Activated B cell treated with CpG ODN at 0.5 μM for 24 hours (primary cell): ENCODE measurements at regions not wholly inside any gene's neighbourhood (a gene's known extent, or its start where the extent isn't known, plus 50 kb on each side); places are given as distances from the start of the nearest gene placed in this dataset.
"Not testable (repeated sequence)": the region's sequence is repeated elsewhere in the genome, so short reads cannot be mapped to it uniquely, and the experiment has no call there.

Experiments used
- ATAC-seq: fragments of 200-7000 bp; cut with Tn5 transposase; one replicate; pipeline ENCODE4 v1.10.0; 2021; ENCODE audit warnings: low read depth, mild to moderate bottlenecking, moderate library complexity
- CTCF ChIA-PET: fragments of 350-600 bp; sonication (Branson Sonifier 250); formaldehyde crosslinking; loops from one replicate; lab custom pipeline; 2021; ENCODE audit warnings: antibody characterized with exemption; lab: Charles Lee
- POLR2A ChIA-PET: fragments of 350-600 bp; sonication (Branson Sonifier 250); formaldehyde crosslinking; loops from one replicate; lab custom pipeline; 2021; ENCODE audit warnings: antibody characterized with exemption; lab: Charles Lee
- DNase-seq: peaks from one replicate; pipeline ENCODE4 v3.0.0; 2022
- H3K27ac Mint-ChIP-seq: one replicate; pipeline ENCODE4 v1.8.0; 2020; ENCODE audit warnings: mixed read lengths
- H3K27me3 Mint-ChIP-seq: one replicate; pipeline ENCODE4 v1.8.0; 2021; ENCODE audit warnings: mixed read lengths
- H3K36me3 Mint-ChIP-seq: one replicate; pipeline ENCODE4 v1.8.0; 2021; ENCODE audit warnings: low read depth, mixed read lengths
- H3K4me1 Mint-ChIP-seq: one replicate; pipeline ENCODE4 v1.8.0; 2021; ENCODE audit warnings: mixed read lengths
- H3K4me3 Mint-ChIP-seq: one replicate; pipeline ENCODE4 v1.8.0; 2020; ENCODE audit warnings: mild to moderate bottlenecking, mixed read lengths
- H3K9me3 Mint-ChIP-seq: one replicate; pipeline ENCODE4 v1.8.0; 2020; ENCODE audit warnings: mixed read lengths
- intact Hi-C: fragments of 100-400 bp; cut with micrococcal nuclease; formaldehyde crosslinking; loops from one replicate; pipeline ENCODE4 v1.15.1; 2024
- TF ChIP-seq, protein P1 (sequence below): fragments of 200-600 bp; IDR thresholded peaks from one replicate; pipeline ENCODE4 v1.8.0; 2022; ENCODE audit warnings: antibody characterized with exemption, mild to moderate bottlenecking

DNA sequence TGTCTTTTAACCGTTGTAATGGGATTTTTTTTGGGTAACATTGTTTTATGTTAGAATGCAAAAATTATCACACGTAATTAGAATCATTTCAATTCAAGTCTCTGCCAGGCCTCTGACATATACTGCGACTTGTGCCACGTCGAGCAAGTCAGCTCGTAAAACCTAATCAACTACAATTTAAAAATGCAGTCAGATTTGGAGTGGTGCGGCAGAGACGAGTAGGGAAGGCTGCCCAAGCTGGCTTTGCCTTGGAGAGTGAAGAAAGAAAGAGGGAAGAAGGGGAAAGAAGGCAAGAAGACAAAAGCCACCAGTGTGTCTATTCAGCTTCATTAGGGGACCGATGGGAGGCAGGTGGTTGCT is 110.7 kb downstream of the MIAT start:
- ChIA-PET CTCF (no interaction called here), POLR2A (no interaction called here)
- Mint-ChIP-seq H3K27me3 (no peaks in the 10 kb centered on the region), H3K36me3 (peaks cover 47% of the 10 kb centered on the region), H3K4me3 (no peak overlapping the region), H3K27ac (no peak overlapping the region), H3K9me3 (peaks cover 2% of the 10 kb centered on the region), H3K4me1 (no peaks in the 10 kb centered on the region)
- DNase-seq (no peak), ATAC-seq (no peak)
- intact Hi-C loops, result no loop called here
- TF ChIP-seq, protein P1, sequence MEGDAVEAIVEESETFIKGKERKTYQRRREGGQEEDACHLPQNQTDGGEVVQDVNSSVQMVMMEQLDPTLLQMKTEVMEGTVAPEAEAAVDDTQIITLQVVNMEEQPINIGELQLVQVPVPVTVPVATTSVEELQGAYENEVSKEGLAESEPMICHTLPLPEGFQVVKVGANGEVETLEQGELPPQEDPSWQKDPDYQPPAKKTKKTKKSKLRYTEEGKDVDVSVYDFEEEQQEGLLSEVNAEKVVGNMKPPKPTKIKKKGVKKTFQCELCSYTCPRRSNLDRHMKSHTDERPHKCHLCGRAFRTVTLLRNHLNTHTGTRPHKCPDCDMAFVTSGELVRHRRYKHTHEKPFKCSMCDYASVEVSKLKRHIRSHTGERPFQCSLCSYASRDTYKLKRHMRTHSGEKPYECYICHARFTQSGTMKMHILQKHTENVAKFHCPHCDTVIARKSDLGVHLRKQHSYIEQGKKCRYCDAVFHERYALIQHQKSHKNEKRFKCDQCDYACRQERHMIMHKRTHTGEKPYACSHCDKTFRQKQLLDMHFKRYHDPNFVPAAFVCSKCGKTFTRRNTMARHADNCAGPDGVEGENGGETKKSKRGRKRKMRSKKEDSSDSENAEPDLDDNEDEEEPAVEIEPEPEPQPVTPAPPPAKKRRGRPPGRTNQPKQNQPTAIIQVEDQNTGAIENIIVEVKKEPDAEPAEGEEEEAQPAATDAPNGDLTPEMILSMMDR, result no peak

DNA sequence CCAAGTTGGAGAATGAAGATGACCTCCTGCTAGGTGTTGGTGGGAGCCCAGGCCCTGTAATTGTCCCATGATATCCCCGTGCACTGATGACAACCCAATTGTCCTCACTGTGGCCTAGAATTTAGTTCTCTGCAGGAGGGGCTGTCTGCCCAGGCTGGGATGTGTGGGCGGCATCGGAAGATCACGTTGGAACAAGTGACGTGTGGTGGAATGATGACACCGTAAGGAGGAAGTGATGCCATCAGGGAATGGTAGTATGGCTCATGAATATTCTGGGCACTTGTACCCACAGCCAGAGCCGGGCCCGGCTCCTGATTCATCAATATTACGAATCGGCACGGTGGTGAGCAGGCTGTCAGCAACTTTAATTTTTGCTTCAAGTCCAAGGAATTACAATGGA is 111.6 kb downstream of the MIAT start:
- DNase-seq (no peak), ATAC-seq (no peak)
- peaks cover 42% of the 10 kb centered on the region for H3K36me3 Mint-ChIP-seq
- no peak overlapping the region for H3K4me3 Mint-ChIP-seq
- intact Hi-C loops, result no loop called here
- CTCF ChIA-PET, result no interaction called here
- H3K27ac Mint-ChIP-seq, result no peak overlapping the region
- POLR2A ChIA-PET, result no interaction called here
- H3K9me3 Mint-ChIP-seq, result peaks cover 2% of the 10 kb centered on the region
- TF ChIP-seq, protein P1, result no peak
- no peaks in the 10 kb centered on the region for H3K4me1 Mint-ChIP-seq
- no peaks in the 10 kb centered on the region for H3K27me3 Mint-ChIP-seq

DNA sequence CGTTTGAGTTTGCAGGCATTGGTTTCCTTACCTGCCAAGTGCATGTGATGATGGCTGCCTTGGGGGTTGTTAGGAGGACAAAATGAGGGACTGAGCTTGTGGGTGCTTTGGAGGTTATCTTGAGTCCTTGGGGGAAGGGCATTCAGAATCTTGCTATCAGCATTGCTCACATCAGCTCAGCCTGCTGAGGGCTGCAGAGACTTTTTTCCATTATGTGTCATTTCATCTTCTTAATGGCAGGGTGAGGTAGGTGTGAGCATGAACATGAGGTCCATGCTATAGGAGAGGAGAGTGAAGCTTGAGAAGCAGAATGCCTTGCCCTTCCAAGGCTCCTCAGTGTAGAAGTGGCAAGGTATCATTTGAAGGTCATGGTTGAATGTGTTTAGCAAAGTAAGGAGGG is 112.3 kb downstream of the MIAT start:
- H3K4me1 Mint-ChIP-seq, result no peaks in the 10 kb centered on the region
- no peak overlapping the region for H3K27ac Mint-ChIP-seq
- intact Hi-C loops, result no loop called here
- no peaks in the 10 kb centered on the region for H3K27me3 Mint-ChIP-seq
- DNase-seq (no peak), ATAC-seq (no peak)
- ChIA-PET CTCF (no interaction called here), POLR2A (no interaction called here)
- TF ChIP-seq, protein P1, result no peak
- peaks cover 46% of the 10 kb centered on the region for H3K36me3 Mint-ChIP-seq
- H3K4me3 Mint-ChIP-seq, result no peak overlapping the region
- H3K9me3 Mint-ChIP-seq, result peaks cover 2% of the 10 kb centered on the region

DNA sequence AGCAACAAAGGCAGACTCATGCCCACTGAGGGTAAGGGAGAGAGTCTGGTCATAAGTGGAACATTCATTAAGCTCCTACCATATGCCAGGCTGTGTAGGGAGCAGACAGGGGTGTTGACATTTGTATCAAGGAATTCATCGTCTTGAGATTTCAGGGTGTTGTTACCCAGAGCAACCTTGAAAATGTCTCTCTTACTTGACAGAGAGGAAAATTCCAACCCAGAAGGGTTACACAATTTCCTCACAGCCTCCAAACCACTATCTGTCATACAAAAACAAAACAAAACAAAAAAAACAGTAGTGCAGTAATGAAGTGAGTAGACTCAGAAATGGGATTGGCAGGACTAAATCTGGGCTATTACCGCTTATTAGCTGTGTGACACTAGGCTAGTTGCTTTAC is 113.2 kb downstream of the MIAT start:
- Mint-ChIP-seq H3K27me3 (no peaks in the 10 kb centered on the region), H3K27ac (no peak overlapping the region), H3K4me3 (no peak overlapping the region), H3K9me3 (peaks cover 6% of the 10 kb centered on the region), H3K4me1 (no peaks in the 10 kb centered on the region), H3K36me3 (peaks cover 44% of the 10 kb centered on the region)
- DNase-seq, result no peak
- POLR2A ChIA-PET, result no interaction called here
- TF ChIP-seq, protein P1, result no peak
- CTCF ChIA-PET, result no interaction called here
- intact Hi-C loops, result no loop called here
- no peak for ATAC-seq

DNA sequence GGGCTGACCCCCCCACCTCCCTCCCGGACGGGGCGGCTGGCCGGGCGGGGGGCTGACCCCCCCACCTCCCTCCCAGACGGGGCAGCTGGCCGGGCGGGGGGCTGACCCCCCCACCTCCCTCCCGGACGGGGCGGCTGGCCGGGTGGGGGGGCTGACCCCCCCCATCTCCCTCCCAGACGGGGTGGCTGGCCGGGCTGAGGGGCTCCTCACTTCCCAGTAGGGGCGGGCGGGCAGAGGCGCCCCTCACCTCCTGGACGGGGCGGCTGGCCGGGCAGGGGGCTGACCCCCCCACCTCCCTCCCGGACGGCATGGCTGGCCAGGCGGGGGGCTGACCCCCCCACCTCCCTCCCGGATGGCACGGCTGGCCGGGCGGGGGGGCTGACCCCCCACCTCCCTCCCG is 115.7 kb downstream of the MIAT start:
- intact Hi-C loops, H3K27me3 Mint-ChIP-seq, POLR2A ChIA-PET, DNase-seq, H3K27ac Mint-ChIP-seq, CTCF ChIA-PET, H3K4me3 Mint-ChIP-seq, H3K9me3 Mint-ChIP-seq, H3K4me1 Mint-ChIP-seq, ATAC-seq: not testable (repeated sequence)
- H3K36me3 Mint-ChIP-seq, result peaks cover 48% of the 10 kb centered on the region

DNA sequence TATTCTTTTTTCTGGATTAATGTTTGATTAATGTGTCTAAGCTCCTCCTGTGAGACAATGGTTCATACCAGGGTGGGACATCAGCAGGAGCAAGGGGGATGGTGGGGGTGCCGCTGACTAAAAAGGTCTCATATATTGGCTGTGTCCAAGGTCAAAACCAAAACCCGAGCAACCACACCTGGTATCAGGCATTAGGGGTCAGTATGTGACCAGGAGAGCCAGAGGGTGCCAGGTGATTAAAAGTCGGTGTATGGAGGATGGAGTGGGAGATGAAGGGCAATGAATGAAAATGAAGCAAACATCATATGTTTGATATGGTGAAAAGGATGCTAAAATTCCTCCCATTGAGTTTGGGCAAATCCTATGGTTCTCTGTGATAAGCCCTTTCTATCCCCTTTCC is 118.0 kb downstream of the MIAT start:
- TF ChIP-seq, protein P1, result no peak
- Mint-ChIP-seq H3K27me3 (no peaks in the 10 kb centered on the region), H3K4me3 (no peak overlapping the region), H3K9me3 (peaks cover 12% of the 10 kb centered on the region), H3K36me3 (peaks cover 66% of the 10 kb centered on the region), H3K4me1 (no peaks in the 10 kb centered on the region), H3K27ac (no peak overlapping the region)
- ATAC-seq (no peak), DNase-seq (no peak)
- ChIA-PET CTCF (no interaction called here), POLR2A (no interaction called here)
- intact Hi-C loops, result no loop called here
